Neural crest cell (in vitro differentiated cells): ENCODE measurements at regions not wholly inside any gene's neighbourhood (a gene's known extent, or its start where the extent isn't known, plus 50 kb on each side); places are given as distances from the start of the nearest gene placed in this dataset.

Experiments
- DNase-seq: peaks from one replicate; pipeline ENCODE4 v3.0.0; 2021; ENCODE audit warnings: low read depth, mixed read lengths, low spot score
- H3K27ac Mint-ChIP-seq: one replicate; pipeline ENCODE4 v1.8.0; 2021; ENCODE audit warnings: mild to moderate bottlenecking, mixed read lengths; ENCODE audit not compliant: unreplicated experiment
- H3K27me3 Mint-ChIP-seq: 2 replicates; pipeline ENCODE4 v1.8.0; 2021; ENCODE audit warnings: low read depth, mild to moderate bottlenecking, mixed read lengths
- H3K36me3 Mint-ChIP-seq: 2 replicates; pipeline ENCODE4 v1.8.0; 2021; ENCODE audit warnings: low read depth, mild to moderate bottlenecking, mixed read lengths
- H3K4me1 Mint-ChIP-seq: 2 replicates; pipeline ENCODE4 v1.8.0; 2021; ENCODE audit warnings: mixed read lengths
- H3K4me3 Mint-ChIP-seq: one replicate; pipeline ENCODE4 v1.8.0; 2021; ENCODE audit warnings: mild to moderate bottlenecking, mixed read lengths
- H3K9me3 Mint-ChIP-seq: 2 replicates; pipeline ENCODE4 v1.8.0; 2021; ENCODE audit warnings: mixed read lengths
- TF ChIP-seq, protein P1 (sequence below): fragments of 200-600 bp; sonication (generic); conservative IDR thresholded peaks from 2 replicates; pipeline ENCODE4 v1.5.0; 2021; ENCODE audit warnings: antibody characterized with exemption, mild to moderate bottlenecking

GRCh38 chr3:166205158-166205557 is 367.9 kb upstream of the BCHE start:
- H3K4me3 Mint-ChIP-seq, result no peak overlapping the region
- no peaks in the 10 kb centered on the region for H3K36me3 Mint-ChIP-seq
- no peaks in the 10 kb centered on the region for H3K4me1 Mint-ChIP-seq
- no peaks in the 10 kb centered on the region for H3K27me3 Mint-ChIP-seq
- TF ChIP-seq, protein P1, sequence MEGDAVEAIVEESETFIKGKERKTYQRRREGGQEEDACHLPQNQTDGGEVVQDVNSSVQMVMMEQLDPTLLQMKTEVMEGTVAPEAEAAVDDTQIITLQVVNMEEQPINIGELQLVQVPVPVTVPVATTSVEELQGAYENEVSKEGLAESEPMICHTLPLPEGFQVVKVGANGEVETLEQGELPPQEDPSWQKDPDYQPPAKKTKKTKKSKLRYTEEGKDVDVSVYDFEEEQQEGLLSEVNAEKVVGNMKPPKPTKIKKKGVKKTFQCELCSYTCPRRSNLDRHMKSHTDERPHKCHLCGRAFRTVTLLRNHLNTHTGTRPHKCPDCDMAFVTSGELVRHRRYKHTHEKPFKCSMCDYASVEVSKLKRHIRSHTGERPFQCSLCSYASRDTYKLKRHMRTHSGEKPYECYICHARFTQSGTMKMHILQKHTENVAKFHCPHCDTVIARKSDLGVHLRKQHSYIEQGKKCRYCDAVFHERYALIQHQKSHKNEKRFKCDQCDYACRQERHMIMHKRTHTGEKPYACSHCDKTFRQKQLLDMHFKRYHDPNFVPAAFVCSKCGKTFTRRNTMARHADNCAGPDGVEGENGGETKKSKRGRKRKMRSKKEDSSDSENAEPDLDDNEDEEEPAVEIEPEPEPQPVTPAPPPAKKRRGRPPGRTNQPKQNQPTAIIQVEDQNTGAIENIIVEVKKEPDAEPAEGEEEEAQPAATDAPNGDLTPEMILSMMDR, result no peak
- DNase-seq, result no peak
- H3K27ac Mint-ChIP-seq, result no peak overlapping the region
- H3K9me3 Mint-ChIP-seq, result peaks cover 5% of the 10 kb centered on the region

- H3K4me1 Mint-ChIP-seq, result no peaks in the 10 kb centered on the region
- no peak overlapping the region for H3K4me3 Mint-ChIP-seq
- peaks cover 7% of the 10 kb centered on the region for H3K9me3 Mint-ChIP-seq
- no peaks in the 10 kb centered on the region for H3K27me3 Mint-ChIP-seq
- DNase-seq, result no peak
- no peak overlapping the region for H3K27ac Mint-ChIP-seq
- H3K36me3 Mint-ChIP-seq, result no peaks in the 10 kb centered on the region
- TF ChIP-seq, protein P1, result no peak
Observed at GRCh38 chr3:166201476-166201875, 364.3 kb upstream of the BCHE start.

GRCh38 chr3:166199491-166199890 is 362.3 kb upstream of the BCHE start:
- no peaks in the 10 kb centered on the region for H3K36me3 Mint-ChIP-seq
- no peaks in the 10 kb centered on the region for H3K4me1 Mint-ChIP-seq
- H3K27ac Mint-ChIP-seq, result no peak overlapping the region
- TF ChIP-seq, protein P1, result no peak
- peaks cover 7% of the 10 kb centered on the region for H3K9me3 Mint-ChIP-seq
- H3K4me3 Mint-ChIP-seq, result no peak overlapping the region
- DNase-seq, result no peak
- no peaks in the 10 kb centered on the region for H3K27me3 Mint-ChIP-seq

DNA sequence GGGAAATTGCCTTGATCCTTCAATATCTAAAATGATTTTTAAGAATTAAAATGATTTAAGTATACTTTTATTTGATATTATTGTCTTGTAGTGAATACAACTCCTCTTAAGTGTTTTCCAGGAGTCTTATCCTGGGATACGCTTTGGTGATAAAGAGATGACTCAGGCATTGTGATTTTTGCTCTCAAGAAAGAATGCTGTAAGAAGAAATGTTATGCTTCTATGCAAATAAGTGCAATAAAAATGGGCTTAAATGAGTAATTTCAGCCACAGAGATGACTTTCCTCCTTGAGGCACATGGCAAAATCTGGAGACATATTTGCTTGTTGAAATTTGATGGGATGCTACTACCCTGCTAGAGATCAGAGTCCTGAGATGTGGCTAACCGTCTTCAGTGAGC is 358.6 kb upstream of the BCHE start:
- Mint-ChIP-seq H3K9me3 (peaks cover 7% of the 10 kb centered on the region), H3K36me3 (no peaks in the 10 kb centered on the region), H3K27ac (no peak overlapping the region), H3K27me3 (no peaks in the 10 kb centered on the region), H3K4me3 (no peak overlapping the region), H3K4me1 (no peaks in the 10 kb centered on the region)
- TF ChIP-seq, protein P1, result no peak
- DNase-seq, result no peak

- no peak for DNase-seq
- TF ChIP-seq, protein P1, result no peak
- no peak overlapping the region for H3K4me3 Mint-ChIP-seq
- H3K4me1 Mint-ChIP-seq, result peaks cover 5% of the 10 kb centered on the region
- no peak overlapping the region for H3K27ac Mint-ChIP-seq
- no peaks in the 10 kb centered on the region for H3K36me3 Mint-ChIP-seq
- H3K9me3 Mint-ChIP-seq, result no peaks in the 10 kb centered on the region
- no peaks in the 10 kb centered on the region for H3K27me3 Mint-ChIP-seq
Observed at GRCh38 chr3:166191411-166191810, 354.2 kb upstream of the BCHE start.

DNA sequence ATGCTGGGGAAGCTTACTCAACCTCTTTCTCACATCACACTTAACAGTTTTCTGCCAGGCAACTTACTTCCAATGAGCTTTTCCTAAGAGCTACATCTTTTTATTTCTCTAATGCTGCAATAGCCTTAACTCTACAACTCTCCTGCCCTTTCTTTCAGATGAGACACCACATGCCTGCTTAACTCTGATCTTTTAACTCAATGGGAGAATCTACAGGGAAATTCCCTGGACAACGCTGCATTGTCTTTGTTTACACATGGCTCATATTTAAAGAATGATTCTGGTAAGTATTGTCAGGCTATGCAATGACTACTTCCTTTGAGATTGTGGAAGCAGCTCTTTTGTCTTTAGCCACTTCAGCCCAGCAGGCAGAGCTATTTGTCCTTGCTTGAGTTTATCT is 353.1 kb upstream of the BCHE start:
- Mint-ChIP-seq H3K27ac (no peak overlapping the region), H3K9me3 (no peaks in the 10 kb centered on the region), H3K4me1 (peaks cover 5% of the 10 kb centered on the region), H3K36me3 (no peaks in the 10 kb centered on the region), H3K27me3 (no peaks in the 10 kb centered on the region), H3K4me3 (no peak overlapping the region)
- TF ChIP-seq, protein P1, result no peak
- no peak for DNase-seq
